ENCODE measurements at regions not wholly inside any gene's neighbourhood (a gene's known extent, or its start where the extent isn't known, plus 50 kb on each side); places are given as distances from the start of the nearest gene placed in this dataset.
"Not testable (repeated sequence)": the region's sequence is repeated elsewhere in the genome, so short reads cannot be mapped to it uniquely, and the experiment has no call there.

- DNase-seq: not testable (repeated sequence)
Observed at GRCh38 chr20:26373066-26373465, 676.4 kb upstream of the ZNF337 start.

DNA sequence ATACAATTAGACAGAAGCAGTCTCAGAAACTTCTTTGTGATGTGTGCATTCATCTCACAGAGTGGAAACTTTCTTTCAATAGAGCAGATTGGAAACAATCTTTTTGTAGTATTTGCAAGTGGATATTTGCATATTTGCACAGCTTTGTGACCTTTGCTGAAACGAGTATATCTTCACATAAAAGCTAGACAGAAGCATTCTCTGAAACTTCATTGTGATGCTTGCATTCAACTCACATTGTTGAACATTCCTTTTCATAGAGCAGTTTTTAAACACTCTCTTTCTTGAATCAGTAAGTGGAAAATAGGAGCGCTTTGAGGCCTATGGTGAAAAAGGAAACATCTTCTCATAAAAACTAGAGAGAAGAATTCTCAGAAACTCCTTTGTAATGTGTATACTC, 657.9 kb upstream of the ZNF337 start:
- no peak for DNase-seq

DNA sequence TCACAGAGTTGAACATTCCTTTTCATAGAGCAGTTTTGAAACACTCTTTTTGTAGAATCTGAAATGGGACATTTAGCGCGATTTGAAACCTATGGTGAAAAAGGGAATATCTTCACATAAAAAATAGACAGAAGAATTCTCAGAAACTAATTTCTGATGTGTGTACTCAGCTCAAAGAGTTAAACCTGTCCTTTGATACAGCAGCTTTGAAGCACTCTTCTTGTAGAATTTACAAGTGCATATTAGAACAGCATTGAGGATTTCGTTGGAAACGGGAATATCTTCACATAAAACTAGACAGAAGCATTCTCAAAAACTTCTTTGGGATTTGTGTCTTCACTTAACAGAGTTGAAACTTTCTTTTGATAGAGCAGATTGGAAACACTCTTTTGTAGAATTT, 650.7 kb upstream of the ZNF337 start:
- no peak for DNase-seq

DNA sequence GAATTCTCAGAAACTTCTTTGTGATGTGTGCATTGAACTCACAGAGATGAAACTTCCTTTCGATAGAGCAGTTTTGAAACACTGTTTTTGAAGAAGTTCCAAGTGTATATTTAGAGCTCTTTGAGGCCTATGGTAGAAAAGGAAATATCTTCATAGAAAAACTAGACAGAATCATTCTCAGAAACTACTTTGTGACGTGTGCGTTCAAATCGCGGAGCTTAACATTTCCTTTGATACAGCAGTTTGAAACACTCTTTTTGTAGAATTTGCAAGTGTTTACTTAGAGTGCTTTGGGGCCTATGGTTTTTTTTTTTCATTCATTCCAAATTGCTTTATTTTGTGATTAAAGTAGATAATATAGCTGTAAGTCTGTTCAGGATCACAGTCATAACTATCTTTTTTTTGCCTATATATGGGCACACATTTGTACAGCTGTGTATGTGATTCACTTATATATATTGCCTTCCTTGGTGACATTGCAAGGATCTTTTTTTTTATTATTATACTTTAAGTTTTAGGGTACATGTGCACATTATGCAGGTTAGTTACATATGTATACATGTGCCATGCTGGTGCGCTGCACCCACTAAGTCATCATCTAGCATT, 643.9 kb upstream of the ZNF337 start:
- DNase-seq: not testable (repeated sequence)

- DNase-seq: no peak
Observed at GRCh38 chr20:26324177-26324576, 627.5 kb upstream of the ZNF337 start.

GRCh38 chr20:26315054-26315453, 618.4 kb upstream of the ZNF337 start:
- no peak for DNase-seq

DNA sequence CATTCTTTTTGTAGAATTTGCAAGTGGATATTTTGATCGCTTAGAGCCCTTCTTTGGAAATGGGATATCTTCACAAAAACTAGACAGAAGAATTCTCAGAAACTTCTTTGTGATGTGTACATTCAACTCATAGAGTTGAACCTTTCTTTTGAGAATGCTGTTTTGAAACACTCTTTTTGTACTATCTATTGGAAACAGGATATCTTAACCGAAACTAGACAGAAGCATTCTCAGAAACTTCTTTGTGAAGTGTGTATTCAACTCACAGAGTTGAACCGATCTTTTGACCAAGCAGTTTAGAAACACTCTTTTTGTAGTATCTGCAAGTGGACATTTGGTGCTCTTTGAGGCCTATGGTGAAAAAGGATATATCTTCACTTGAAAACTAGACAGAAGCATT, 613.1 kb upstream of the ZNF337 start:
- not testable (repeated sequence) for DNase-seq

DNA sequence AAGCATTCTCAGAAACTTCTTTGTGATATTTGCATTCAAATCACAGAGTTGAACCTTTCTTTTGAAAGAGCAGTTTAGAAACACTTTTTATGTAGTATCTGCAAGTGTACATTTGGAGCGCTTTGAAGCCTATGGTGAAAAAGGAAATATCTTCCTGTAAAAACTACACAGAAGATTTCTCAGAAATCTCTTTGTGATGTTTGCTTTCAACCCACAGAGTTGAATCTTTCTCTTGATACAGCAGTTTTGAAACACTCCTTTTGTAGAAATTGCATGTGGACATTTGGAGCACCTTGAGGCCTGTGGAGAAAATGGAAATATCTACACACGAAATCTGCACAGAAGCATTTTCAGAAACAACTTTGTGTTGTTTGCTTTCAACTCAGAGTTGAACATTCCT, 612.3 kb upstream of the ZNF337 start:
- no peak for DNase-seq

DNA sequence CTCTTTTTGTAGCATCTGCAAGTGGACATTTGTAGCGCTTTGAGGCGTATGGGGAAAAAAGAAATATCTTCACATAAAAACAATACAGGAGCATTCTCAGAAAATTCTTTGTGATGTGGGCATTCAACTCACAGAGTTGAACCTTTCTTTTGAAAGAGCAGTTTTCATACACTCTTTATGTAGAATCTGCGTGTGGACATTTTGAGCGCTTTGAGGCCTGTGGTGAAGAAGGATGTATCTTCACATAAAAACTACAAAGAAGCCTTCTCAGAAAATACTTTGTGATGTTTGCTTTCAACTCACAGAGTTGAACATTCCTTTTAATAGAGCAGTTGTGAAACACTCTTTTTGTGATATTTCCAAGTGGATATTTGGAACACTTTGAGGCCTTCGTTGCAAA, 598.4 kb upstream of the ZNF337 start:
- DNase-seq: no peak

DNA sequence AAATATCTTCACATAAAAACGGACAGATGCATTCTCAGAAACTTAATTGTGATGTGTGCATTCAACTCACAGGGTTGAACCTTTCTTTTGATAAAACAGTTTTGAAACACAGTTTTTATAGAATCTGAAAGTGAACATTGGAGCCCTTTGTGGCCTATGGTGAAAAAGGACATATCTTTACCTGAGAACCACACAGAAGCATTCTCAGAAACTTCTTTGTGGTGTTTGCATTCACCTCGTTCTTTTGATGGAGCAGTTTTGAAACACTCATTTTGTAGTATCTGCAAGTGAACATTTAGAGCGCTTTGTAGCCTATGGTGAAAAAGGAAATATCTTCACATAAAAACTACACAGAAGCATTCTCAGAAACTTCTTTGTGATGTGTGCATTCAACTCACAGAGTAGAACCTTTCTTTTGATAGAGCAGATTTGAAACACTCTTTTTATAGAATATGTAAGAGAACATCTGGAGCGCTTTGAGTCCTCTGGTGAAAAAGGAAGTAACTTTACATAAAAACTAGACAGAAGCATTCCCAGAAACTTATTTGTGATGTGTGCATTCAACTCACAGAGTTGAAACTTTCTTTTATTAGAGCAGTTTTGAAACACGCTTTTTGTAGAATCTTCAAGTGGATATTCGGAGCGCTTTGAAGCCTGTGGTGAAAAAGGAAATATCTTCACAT, 591.9 kb upstream of the ZNF337 start:
- not testable (repeated sequence) for DNase-seq

DNA sequence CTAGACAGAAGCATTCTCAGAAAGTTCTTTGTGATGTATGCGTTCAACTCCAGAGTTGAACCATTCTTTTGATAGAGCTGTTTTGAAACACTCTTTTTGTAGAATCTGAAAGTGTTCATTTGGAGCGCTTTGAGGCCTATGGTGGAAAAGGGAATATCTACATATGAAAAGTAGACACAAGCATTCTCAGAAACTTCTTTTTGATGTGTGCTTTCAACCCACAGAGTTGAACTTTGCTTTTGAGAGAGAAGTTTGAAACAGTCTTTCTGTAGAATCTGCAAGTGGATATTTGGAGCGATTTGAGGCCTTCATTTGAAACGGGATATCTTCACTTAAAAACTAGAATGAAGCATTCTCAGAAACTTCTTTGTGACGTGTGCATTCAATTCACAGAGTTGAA, 582.6 kb upstream of the ZNF337 start:
- DNase-seq: no peak

- DNase-seq: no peak
Observed at GRCh38 chr20:26277339-26277738, 580.7 kb upstream of the ZNF337 start.

GRCh38 chr20:26276554-26277210, 580.0 kb upstream of the ZNF337 start:
- no peak for DNase-seq

DNA sequence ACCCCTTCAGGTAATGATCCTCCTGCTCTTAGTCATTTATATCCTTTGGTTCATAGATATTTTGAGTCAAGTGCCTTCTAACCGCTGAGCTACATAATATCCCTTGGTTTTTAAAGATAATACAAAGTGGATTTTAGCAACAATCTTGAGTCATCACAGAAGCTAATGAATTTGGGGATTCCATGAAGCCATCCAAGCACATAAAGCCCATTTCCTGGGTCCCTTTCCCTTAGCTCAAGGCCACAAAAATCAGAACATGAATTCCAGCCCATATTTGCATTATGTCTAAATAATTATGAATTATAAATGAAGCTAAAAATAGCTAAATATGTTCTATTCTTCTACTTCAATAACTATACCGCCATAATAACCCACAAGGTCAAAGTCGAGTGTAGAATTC, 572.1 kb upstream of the ZNF337 start:
- DNase-seq: not testable (repeated sequence)

DNA sequence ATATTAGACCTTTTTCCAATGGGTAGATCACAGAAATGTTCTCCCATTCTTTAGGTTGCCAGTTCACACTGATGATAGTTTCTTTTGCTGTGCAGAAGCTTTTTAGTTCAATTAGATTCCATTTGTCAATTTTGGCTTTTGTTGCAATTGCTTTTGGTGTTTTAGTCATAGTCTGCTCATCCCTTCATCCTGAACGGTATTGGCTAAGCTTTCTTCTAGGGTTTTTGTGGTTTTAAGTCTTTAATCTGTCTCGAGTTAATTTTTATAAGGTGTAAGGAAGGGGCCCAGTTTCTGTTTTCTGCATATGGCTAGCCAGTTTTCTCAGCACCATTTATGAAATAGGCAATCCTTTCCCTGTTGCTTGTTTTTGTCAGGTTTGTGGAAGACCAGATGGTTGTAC, 564.3 kb upstream of the ZNF337 start:
- DNase-seq: not testable (repeated sequence)

DNA sequence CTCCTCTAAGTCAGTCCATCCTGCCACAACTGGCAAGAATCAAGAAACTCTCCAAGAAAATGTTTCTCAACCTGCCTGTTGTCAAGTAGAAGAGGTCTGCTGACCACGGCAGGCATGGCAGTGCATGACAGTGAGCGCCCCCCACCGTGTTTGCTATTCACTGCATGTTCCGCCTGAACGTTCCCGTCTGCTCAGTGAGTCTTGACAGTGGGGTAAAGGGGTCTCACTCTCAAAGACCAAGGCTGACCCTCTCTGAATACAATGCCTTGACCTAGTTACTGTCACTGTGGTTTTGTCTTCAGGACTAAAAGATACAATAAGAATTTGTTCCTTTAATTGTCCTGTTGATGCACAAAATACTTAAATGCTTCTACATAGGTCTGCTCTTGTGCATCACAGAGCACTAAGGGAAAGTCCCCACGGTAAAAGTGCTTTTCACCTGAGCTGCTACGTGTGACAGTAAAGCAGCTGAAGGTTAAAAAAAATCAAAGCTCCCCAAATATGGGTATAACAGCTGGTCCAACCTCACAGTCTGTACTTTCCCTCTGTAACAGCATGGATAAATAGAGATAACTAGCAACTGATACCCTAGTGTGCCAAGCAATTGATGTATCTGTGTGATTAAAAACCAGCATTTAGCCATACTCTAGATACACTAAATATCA, 555.8 kb upstream of the ZNF337 start:
- not testable (repeated sequence) for DNase-seq

DNA sequence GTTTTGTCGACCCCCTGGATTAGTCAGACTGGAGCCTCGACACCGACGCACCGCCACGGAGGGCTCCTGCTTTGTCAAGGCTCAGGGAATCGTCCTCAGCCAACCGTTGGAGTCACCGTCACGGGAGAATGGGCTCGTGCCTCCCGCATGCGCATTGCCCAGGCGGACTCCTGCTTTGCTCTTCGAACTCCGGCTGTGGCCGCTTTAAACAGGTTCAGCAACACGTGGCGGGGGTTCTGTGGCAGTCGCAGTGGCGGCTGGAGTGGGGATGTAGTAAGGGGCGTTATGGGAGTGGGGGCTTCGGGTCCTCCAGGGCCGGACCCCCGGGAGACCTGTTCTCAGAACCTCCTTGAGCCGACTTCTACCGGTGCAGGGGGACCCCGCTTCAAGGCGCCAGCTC, 554.7 kb upstream of the ZNF337 start:
- not testable (repeated sequence) for DNase-seq

DNA sequence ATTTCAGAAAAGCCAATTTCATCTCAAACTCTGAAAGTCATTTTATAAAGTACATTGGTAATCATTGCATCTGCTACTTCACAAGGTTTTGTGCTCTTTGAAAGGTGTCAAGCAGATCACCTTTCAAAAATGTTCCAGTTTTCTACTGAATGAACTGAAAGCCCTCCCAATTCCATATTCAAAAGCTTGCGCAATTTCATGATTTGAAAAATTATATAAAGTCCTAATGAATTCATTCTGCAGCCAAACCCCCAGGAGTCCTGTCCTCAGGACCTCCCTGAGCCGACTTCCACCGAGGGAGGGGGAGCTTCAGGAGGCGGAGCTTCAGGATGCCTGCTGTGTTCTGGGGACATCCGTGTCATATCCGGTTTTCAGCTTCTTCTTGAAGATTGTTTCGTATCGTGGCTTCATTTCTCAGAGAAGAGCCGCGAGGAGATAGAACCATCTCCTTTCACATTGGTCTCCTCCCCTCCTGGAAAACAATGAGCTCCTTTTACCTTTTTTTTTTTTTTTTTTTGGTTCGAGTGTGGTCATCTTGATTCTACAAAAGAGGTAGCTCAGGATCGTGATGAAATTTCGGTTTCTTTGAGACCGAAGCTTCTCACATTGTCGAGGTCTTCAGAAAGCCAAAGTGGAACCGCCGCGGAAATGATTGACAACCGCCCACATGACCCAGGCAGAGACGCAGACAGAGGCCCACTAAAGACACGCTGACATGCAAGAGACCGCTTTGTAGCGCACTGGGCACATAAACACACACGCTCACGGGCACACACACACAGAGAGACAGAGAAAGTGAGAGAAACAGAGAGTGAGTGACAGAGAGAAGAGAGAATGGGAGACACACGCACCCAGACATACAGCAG, 553.8 kb upstream of the ZNF337 start:
- not testable (repeated sequence) for DNase-seq

DNA sequence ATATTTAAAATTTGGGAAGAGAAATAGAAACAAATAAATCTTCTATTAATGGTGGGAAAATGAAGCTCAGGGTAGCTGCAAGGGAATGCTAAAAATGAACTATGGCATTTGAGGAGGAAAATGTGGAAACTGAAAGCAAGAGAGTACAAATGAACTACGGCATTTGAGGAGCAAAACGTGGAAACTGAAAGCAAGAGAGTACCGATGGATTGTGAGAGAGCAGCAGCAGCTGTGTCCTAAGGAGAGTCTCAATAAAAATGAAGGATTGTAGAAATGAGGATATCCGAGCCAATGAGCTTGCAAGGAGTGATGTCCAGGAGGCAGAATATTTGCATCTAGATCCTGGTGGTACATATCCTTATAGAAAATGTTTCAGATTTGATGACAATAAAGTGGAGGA, 547.1 kb upstream of the ZNF337 start:
- DNase-seq: no peak

DNA sequence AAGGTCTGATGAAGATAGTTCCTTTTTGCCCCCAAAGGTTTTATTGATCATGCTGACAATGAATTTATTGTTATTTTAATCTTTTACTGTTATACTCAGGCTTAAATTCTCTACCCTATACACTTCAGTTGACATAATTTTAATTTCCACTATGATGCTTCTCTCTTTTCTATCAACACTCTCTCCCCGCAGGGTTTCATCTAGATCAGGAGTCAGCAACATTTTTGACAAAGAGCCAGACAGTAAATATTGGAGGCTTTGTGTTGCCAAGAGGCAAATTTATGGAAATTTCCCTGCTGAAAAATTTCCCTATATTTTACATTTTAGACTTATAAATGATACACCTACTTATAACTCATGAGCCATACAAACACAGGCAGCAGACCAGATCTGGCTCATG, 524.0 kb upstream of the ZNF337 start:
- not testable (repeated sequence) for DNase-seq

GRCh38 chr20:26219546-26219945, 522.9 kb upstream of the ZNF337 start:
- DNase-seq: not testable (repeated sequence)

DNA sequence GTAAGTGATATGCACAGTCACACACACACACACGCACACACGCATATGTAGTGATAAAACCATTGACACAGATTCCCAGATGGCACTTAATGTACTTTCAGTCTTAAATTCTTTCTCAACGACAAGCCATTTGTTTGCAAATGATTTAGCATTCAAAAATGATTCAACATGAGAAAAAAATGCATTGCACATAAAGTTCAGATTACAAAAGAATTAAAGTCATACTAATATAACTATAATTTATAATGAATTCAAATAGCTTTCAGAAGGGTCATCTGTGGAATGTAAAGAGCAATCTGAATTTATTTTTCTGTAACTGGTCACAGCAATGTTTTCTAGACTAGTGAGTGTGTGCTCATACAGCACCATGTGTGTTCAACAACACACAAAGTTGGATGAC, 521.6 kb upstream of the ZNF337 start:
- no peak for DNase-seq

- DNase-seq: no peak
Observed at GRCh38 chr20:26216025-26216424, 519.4 kb upstream of the ZNF337 start.

Data from activated CD4-positive, CD25-positive, alpha-beta regulatory T cell (primary cell).